ENCODE measurements at regions not wholly inside any gene's neighbourhood (a gene's known extent, or its start where the extent isn't known, plus 50 kb on each side); places are given as distances from the start of the nearest gene placed in this dataset.

DNA sequence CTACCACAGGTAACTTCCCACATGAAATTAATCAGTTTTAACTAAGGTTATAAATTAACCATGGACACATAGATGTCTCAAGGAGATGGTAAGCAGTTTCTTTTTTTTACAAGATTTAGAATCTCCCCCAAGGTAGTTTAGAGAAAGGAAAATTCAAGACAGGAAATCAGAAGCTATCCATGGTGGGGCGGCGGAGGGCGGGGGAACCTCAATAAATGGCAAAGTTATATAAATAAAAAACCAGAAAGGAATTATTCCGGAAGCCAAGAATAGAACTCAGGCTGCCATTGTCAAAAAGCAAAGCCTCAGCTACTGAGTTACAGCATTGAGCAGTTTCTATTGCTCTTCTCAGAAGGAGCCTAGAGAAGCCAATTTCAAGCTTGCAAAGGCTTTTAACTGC lies 172.1 kb upstream of the SMAD3 start:
- no peak for TF ChIP-seq POLR2A (IDR thresholded peaks at IDR 0.05; ENCODE audit: low read depth, low read length)
- FAIRE-seq (no peak), DNase-seq (ENCODE audit: insufficient read length, low spot score) (no peak)

DNA sequence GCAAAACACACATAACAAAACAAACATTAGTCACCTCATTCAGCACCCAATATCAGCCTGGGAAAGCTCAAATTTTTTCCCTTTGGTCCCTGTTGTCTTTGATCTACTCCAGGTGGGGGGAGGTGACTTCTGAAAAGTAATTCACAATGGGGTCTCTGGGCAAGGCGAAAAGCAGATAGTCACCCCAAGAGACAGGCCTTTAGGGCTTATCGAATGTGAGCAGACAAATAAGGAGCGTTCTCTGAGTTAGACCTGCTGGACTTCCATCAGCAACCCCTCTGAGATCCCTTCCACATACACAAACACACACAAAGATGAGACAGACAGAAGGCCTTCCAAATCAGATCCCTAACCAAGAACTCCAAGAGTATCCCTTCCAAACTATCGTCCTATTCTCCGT lies 171.0 kb upstream of the SMAD3 start:
- TF ChIP-seq POLR2A (IDR thresholded peaks at IDR 0.05; ENCODE audit: low read depth, low read length) = no peak

DNA sequence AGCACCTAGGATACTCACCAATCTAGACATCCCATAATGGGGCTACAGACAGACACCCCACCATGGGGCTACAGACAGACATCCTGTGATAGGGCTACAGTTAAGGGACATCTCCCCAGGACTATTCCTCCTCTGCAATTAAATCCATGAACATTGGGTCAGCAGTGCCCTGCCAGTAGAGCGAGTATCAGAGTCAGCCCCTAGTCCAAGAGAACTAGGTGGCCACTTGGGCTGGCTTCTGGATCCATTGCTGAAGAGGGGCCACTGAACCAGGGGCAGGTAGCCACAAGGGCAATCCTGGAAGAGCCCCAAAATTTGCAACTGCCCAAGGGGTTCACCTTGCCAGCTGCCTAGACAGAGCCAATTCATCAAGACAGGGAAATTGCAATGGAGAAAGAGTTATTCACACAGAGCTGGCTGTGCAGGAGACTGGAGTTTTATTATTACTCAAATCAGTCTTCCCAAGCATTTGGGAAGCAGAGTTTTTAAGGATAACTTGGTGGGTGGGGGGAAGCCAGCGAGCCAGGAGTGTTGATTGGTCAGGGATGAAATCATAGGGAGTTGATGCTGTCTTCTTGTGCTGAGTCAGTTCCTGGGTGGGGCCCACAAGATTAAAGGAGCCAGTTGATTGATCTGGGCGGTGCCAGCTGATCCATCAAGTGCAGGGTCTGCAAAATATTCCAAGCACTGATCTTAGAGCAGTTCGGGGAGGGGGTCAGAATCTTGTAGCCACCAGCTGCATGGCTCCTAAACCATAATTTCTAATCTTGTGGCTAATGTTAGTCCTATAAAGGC lies 170.2 kb upstream of the SMAD3 start:
- no peak for TF ChIP-seq POLR2A (IDR thresholded peaks at IDR 0.05; ENCODE audit: low read depth, low read length)

More for the DNA sequence above, 171.0 kb upstream of the SMAD3 start:
- DNase-seq (ENCODE audit: insufficient read length, low spot score) (no peak), FAIRE-seq (no peak)

DNA sequence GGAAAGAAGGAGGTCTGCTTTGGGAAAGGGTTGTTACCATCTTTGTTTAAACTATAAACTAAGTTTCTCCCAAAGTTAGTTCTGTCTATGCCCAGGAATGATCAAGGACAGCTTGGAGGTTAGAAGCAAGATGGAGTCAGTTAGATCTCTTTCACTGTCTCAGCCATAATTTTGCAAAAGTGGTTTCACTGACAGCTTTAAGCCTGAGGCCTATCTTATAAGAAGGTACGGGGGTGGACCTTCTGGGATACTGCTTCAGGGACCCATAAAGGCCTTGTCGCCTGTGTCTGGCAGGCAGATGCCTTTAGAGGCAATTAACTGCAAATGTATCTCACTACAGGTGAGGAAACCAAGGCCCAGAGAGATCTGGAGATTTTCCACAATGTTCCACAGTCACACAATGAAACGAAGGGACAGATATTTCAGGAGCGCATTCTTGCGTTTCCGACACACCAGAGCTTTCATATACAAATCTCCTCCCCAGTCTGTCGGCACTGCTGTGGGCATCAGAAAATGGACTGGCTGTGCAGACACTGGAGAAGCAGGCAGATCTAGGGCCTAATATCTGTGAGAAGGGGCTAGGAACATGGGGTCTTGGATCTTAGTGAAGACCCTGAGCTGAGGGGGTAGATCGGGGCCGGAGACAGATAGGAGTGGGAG lies 169.5 kb upstream of the SMAD3 start:
- FAIRE-seq (no peak), DNase-seq (ENCODE audit: insufficient read length, low spot score) (no peak)
- no peak for TF ChIP-seq POLR2A (IDR thresholded peaks at IDR 0.05; ENCODE audit: low read depth, low read length)

More for the DNA sequence above, 170.2 kb upstream of the SMAD3 start:
- FAIRE-seq = no peak
- DNase-seq (ENCODE audit: insufficient read length, low spot score) = no peak

DNA sequence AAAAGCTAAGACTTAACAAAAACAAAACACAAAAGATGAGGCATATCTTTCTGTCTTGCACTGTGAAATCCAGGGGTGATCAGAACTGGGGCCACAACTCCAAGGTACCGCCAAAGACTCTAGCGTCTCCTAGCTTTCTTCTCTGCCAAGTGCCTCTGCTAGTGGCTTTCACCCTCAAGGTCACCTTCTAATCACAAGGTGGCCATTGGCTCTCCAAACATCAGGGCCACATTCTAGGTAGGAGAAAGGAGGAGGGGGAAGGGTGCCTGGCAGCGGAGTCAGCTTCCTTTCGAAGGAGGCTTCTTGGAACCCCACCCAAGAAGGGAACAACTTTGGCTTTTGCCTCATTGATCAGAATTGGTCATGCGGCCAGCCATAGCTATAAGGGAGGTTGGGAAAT lies 168.8 kb upstream of the SMAD3 start:
- DNase-seq (ENCODE audit: insufficient read length, low spot score) (no peak), FAIRE-seq (no peak)
- TF ChIP-seq POLR2A (IDR thresholded peaks at IDR 0.05; ENCODE audit: low read depth, low read length) = no peak

DNA sequence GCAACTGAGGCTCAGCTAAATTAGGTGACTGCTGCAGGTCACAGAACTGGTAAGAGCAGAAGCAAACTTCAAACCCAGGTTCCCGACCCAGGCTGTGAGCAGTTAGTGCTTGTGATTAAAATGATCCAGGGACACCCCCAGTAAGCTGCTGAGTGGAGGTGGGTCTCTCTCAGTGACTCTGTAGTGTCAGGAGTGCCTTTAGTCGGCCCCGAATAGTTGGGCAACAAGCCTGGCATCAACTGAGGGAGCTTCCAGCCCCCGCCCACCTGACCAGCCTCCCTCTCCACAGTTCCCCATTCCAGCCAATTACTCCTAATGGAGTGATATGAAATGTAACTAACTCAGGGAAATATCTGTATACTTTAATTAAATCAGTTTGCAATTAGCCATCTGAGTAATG lies 168.0 kb upstream of the SMAD3 start:
- DNase-seq (ENCODE audit: insufficient read length, low spot score) = no peak
- FAIRE-seq = no peak
- no peak for TF ChIP-seq POLR2A (IDR thresholded peaks at IDR 0.05; ENCODE audit: low read depth, low read length)

DNA sequence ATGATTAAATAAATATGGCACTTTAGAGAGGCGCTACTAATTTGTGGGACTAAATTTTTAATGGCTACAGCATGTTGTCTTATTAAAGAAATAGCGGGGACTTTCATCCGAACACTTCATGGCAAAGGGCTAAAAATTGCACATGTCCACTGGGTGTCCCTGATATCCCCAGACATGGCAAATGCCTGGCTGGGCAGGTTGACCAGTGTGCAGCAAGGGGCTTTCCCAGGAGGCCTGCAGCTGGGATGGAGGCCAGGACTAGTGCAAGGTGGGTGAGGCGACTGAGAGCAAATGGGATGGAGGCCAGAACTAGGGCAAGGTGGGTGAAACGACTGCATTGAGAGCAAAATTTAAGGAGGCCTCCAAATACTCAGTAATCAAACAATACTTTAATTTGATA lies 167.4 kb upstream of the SMAD3 start:
- TF ChIP-seq POLR2A (IDR thresholded peaks at IDR 0.05; ENCODE audit: low read depth, low read length) = no peak
- FAIRE-seq = no peak
- no peak for DNase-seq (ENCODE audit: insufficient read length, low spot score)

DNA sequence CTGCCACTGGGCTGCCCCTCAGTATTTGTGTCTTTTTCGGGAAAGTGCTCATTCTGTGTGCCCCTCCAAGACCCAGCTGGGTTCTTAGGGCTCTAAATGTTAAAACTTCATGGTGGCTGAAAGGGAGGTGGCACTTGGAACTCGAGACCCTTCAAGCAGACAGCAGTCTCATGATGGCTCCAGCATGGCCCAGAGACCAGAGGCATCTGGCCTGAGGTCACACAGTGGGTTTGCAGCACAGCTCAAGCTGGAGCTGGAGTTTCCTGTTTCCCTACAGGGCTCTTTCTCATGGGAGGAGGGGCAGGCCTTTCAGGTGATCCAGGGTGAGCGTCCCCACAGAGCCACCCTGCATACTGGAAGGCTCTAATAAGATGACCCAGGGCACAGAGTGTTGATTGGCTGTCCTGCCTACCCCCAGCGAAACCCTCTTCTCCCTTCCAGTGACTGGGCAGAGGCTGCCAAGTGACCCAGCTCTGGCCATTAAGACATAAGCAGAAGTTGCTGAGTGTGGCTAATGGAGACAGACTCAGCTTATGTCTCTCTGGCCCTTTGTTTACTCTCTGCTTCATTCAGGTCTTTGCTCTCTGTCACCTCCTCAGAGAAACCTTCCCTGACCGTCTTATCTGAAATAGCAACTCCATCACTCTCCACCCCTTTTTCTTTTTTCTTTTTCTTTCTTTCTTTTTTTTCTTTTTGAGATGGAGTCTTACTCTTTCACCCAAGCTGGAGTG lies 166.6 kb upstream of the SMAD3 start:
- FAIRE-seq = no peak
- DNase-seq (ENCODE audit: insufficient read length, low spot score) = no peak
- TF ChIP-seq POLR2A (IDR thresholded peaks at IDR 0.05; ENCODE audit: low read depth, low read length) = no peak

DNA sequence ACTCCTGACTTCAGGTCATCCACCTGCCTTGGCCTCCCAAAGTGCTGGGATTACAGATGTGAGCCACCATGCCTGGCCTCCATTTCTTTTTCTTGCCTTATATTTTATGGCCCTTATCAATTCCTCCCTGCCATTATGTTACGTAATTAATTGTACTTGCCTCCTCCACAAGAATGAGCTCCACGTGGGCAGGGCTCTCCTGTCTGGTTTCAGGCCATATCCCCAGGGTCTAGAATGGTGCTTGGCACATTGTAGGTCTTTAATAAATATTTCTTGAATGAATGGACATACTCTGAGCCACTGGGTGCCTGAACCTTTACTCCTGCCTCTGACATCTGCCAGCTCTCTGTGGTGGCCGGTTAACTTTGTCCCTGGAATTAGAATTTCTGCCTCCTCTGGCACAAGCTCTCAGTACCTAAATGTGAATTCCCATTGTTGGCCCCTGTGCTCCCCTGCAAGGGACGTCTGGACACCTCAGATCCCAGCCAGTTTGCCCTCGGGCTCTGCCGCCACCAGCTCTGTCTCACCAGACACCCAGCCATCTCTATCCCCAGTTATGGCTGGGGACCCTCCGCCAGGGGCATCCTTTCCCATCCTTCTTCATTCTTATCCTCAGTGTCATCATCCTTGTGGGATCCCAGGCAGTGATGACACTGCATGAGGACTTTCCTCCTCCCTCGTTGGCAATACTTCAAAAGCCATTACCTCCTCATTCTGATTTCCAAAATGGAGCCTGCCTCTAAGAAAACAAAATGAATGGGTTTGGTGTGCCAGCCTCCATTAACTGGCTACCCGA lies 165.6 kb upstream of the SMAD3 start:
- no peak for TF ChIP-seq POLR2A (IDR thresholded peaks at IDR 0.05; ENCODE audit: low read depth, low read length)
- FAIRE-seq (no peak), DNase-seq (ENCODE audit: insufficient read length, low spot score) (no peak)

DNA sequence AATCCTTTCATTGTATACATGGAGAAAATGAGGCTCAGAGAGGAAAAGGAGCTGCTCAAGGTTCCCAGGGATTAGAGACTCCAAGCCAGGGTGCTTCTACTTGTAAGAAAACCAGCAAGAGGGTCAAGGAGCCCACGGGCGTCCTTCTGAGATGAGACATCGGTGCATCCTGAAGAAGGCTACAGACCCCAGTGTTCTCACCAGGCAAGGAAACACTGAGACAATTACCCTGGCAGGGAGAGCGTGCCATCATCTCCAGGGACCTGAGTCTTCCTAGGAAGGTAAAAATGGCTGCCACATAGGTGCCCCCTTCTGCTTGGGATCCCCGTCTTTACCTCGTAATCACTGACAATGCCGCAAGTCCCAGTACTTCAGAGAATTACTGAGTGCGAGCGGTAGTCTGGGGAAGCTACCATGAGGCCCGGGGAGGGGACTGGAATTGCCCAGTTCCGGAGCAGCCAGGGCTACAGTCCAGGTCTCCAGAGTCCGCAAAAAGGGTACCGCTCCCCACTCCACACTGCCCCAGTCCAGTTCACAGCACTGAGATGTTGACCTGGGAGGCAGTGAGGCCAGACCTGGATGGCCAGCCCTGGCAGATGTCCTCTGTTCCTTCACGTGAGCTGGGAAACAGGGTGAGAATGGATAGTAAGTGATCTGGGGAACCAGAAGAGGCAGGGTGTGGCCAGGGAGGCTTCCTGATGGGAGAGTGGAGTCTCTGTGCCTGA lies 164.7 kb upstream of the SMAD3 start:
- FAIRE-seq (no peak), DNase-seq (ENCODE audit: insufficient read length, low spot score) (no peak)
- no peak for TF ChIP-seq POLR2A (IDR thresholded peaks at IDR 0.05; ENCODE audit: low read depth, low read length)

DNA sequence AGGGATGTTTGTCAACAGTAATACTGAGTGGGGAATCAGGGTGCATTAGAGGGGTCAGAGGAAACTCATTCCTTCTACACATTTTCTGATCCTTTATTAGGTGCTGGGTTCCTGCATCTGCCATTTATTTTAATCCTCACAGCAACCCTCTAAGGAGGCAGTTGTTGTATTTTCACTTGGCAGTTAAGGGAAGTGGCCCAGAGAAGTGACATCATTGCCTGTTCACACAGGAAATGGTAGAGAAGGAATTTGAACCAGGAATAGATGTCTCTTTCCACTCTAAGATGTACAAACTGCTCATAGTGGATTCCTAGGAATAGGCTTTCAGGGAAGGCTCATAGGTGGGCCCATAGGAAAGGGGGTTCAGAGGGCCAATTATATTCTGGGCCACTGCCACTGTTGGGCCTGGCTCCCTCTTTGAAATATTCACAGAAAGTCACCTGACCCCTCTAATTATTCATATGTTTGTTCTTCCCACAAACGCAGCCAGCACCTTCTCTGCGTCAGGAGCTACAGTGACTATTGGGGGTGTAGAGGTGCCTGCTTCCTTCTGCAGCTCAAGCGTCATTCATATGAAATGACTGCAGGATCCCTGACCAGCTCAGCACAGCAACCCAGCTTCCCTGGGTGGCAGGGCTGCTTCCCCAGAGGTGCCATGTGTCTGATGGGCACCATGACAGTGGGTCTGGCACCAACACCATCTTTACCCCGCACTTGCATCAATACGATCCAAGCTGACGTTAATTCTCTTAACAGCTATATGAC lies 163.9 kb upstream of the SMAD3 start:
- DNase-seq (ENCODE audit: insufficient read length, low spot score) = no peak
- FAIRE-seq = no peak
- TF ChIP-seq POLR2A (IDR thresholded peaks at IDR 0.05; ENCODE audit: low read depth, low read length) = no peak

DNA sequence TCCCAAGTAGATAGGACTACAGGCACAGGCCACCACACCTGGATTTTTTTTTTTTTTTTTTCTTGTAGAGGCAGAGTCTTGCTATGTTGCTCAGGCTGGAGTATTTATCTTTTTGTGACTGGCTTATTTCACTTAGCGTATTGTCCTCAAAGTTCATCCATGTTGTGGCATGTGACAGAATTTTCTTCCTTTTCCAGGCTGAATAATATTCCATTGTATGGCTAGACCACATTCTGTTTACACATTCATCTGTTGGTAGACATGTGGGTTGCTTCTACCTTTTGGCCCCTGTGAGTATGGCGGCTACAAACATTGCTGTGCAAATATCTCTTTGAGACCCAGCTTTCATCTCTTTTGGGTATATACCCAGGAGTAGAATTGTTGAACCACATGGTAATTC lies 160.2 kb upstream of the SMAD3 start:
- no peak for TF ChIP-seq POLR2A (IDR thresholded peaks at IDR 0.05; ENCODE audit: low read depth, low read length)

More for the DNA sequence above, 160.2 kb upstream of the SMAD3 start:
- DNase-seq (ENCODE audit: insufficient read length, low spot score) = no peak
- FAIRE-seq = no peak
